Gastrocnemius medialis (tissue), 4 donors: ENCODE measurements at regions not wholly inside any gene's neighbourhood (a gene's known extent, or its start where the extent isn't known, plus 50 kb on each side); places are given as distances from the start of the nearest gene placed in this dataset.

ENCODE experiments used
- ATAC-seq, 2 donors: fragments of 150-250 bp; one replicate each; pipeline ENCODE4 v1.9.1; 2016
- DNase-seq, 2 donors: peaks; one replicate each; pipeline ENCODE4 v3.0.0-alpha.2; 2019
- H3K27ac ChIP-seq, 4 donors: fragments of 200-600 bp; sonication (generic); 1 replicate in 1 of 4; 2 replicates in 3 of 4; pipeline ENCODE4 v1.5.1; 2016 to 2018; ENCODE audit warnings: mild to moderate bottlenecking in 2 of 4, moderate library complexity in 1 of 4
- H3K27me3 ChIP-seq, 3 donors: fragments of 200-600 bp; sonication (generic) in 2 of 3; 1 replicate in 1 of 3; 2 replicates in 2 of 3; pipeline versions ENCODE4 v1.5.1 to v1.6.0; 2016 to 2019; ENCODE audit warnings: mild to moderate bottlenecking in 1 of 3, moderate library complexity in 1 of 3
- H3K36me3 ChIP-seq, 2 donors: fragments of 200-600 bp; sonication (generic) in 1 of 2; one replicate each; pipeline ENCODE4 v1.5.1; 2017 to 2018
- H3K4me1 ChIP-seq, 2 donors: fragments of 200-600 bp; sonication (generic) in 1 of 2; one replicate each; pipeline ENCODE4 v1.5.1; 2016 to 2017; ENCODE audit warnings: mild to moderate bottlenecking in 2 of 2
- H3K4me3 ChIP-seq, 4 donors: fragments of 200-600 bp; sonication (generic) in 3 of 4; 1 replicate in 1 of 4; 2 replicates in 3 of 4; pipeline ENCODE4 v1.5.1; 2016 to 2019; ENCODE audit warnings: mild to moderate bottlenecking in 2 of 4
- H3K9me3 ChIP-seq, 3 donors: fragments of 200-600 bp; sonication (generic) in 2 of 3; 1 replicate in 1 of 3; 2 replicates in 2 of 3; pipeline ENCODE4 v1.5.1; 2016 to 2019
- POLR2A ChIP-seq, 2 donors: fragments of 450-650 bp; IDR thresholded peaks; one replicate each; pipeline ENCODE4 v1.6.1; 2017; ENCODE audit warnings: antibody characterized with exemption in 2 of 2, mild to moderate bottlenecking in 2 of 2, moderate library complexity in 2 of 2
- in situ Hi-C, 4 donors: fragments of 200-750 bp; cut with MboI; loops; one replicate each; pipeline versions ENCODE4 v1.15.0 to v1.8.0; 2017; ENCODE audit warnings: low sequenced_read_pairs in 4 of 4
- intact Hi-C: fragments of 100-400 bp; cut with DNase I; formaldehyde crosslinking; loops from one replicate; pipeline ENCODE4 v1.15.1; 2023; ENCODE audit warnings: low total_unique reads
- TF ChIP-seq, protein P1 (sequence below), 5 experiments: fragments of 450-650 bp in 3 of 5; fragments of 200-600 bp in 2 of 5; sonication (generic) in 2 of 5; IDR thresholded peaks in 4 of 5; conservative IDR thresholded peaks in 1 of 5; 1 replicate in 4 of 5; 2 replicates in 1 of 5; pipeline ENCODE4 v1.5.1; 2016 to 2019; ENCODE audit warnings: antibody characterized with exemption in 5 of 5, mild to moderate bottlenecking in 3 of 5, moderate library complexity in 3 of 5

DNA sequence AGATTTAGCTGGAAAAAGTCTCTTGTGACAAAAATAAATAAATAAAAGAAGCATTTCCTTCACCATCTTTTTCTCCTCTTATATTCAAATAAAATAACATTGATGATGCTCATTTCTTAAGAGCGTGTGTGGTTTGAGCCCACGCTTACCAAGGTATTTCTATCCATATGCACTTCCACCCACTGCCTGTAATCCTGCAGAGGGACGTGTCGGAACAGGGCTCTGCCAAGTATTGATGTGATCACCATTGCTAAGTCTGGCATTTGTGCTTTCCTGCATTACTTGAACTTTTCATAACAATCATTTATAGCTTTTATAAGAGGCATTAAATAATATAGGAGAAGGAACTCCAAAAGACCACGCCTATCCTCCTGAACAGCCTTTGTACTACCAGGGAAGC lies 107.6 kb downstream of the SHANK2 start:
- in situ Hi-C loops, result no loop called here
- Histone ChIP-seq H3K4me3 (no peak overlapping the region), H3K9me3 (no peaks in the 10 kb centered on the region), H3K27ac (no peak overlapping the region), H3K4me1 (no peaks in the 10 kb centered on the region), H3K36me3 (no peaks in the 10 kb centered on the region), H3K27me3 (no peaks in the 10 kb centered on the region)
- intact Hi-C loops, result no loop called here
- no peak for TF ChIP-seq POLR2A (IDR thresholded peaks at IDR 0.05)
- TF ChIP-seq, protein P1, sequence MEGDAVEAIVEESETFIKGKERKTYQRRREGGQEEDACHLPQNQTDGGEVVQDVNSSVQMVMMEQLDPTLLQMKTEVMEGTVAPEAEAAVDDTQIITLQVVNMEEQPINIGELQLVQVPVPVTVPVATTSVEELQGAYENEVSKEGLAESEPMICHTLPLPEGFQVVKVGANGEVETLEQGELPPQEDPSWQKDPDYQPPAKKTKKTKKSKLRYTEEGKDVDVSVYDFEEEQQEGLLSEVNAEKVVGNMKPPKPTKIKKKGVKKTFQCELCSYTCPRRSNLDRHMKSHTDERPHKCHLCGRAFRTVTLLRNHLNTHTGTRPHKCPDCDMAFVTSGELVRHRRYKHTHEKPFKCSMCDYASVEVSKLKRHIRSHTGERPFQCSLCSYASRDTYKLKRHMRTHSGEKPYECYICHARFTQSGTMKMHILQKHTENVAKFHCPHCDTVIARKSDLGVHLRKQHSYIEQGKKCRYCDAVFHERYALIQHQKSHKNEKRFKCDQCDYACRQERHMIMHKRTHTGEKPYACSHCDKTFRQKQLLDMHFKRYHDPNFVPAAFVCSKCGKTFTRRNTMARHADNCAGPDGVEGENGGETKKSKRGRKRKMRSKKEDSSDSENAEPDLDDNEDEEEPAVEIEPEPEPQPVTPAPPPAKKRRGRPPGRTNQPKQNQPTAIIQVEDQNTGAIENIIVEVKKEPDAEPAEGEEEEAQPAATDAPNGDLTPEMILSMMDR (IDR thresholded peaks at IDR 0.05 in 4 of 5, conservative IDR thresholded peaks at IDR 0.05 in 1 of 5), result no peak
- ATAC-seq (no peak), DNase-seq (no peak)

GRCh38 chr11:71144010-71144409 lies 108.4 kb downstream of the SHANK2 start:
- ATAC-seq (no peak), DNase-seq (no peak)
- in situ Hi-C loops (no loop called here), intact Hi-C loops (no loop called here)
- H3K9me3 ChIP-seq, result no peaks in the 10 kb centered on the region
- H3K4me1 ChIP-seq, result no peaks in the 10 kb centered on the region
- H3K4me3 ChIP-seq, result no peak overlapping the region
- H3K36me3 ChIP-seq, result no peaks in the 10 kb centered on the region
- no peak overlapping the region for H3K27ac ChIP-seq
- TF ChIP-seq, protein P1 (IDR thresholded peaks at IDR 0.05 in 4 of 5, conservative IDR thresholded peaks at IDR 0.05 in 1 of 5), result no peak
- TF ChIP-seq POLR2A (IDR thresholded peaks at IDR 0.05), result no peak
- no peaks in the 10 kb centered on the region for H3K27me3 ChIP-seq

GRCh38 chr11:71140206-71140919 lies 112.0 kb downstream of the SHANK2 start:
- intact Hi-C loops (no loop called here), in situ Hi-C loops (no loop called here)
- H3K27ac ChIP-seq, result no peak overlapping the region
- no peak overlapping the region for H3K4me3 ChIP-seq
- TF ChIP-seq POLR2A (IDR thresholded peaks at IDR 0.05), result no peak
- TF ChIP-seq, protein P1 (IDR thresholded peaks at IDR 0.05 in 4 of 5, conservative IDR thresholded peaks at IDR 0.05 in 1 of 5), result no peak
- H3K4me1 ChIP-seq, result no peaks in the 10 kb centered on the region
- no peaks in the 10 kb centered on the region for H3K36me3 ChIP-seq
- ATAC-seq, result no peak
- no peak for DNase-seq
- no peaks in the 10 kb centered on the region for H3K27me3 ChIP-seq
- no peaks in the 10 kb centered on the region for H3K9me3 ChIP-seq

- H3K27me3 ChIP-seq, result no peaks in the 10 kb centered on the region
- no peaks in the 10 kb centered on the region for H3K36me3 ChIP-seq
- no peaks in the 10 kb centered on the region for H3K9me3 ChIP-seq
- DNase-seq (no peak), ATAC-seq (no peak)
- no peaks in the 10 kb centered on the region for H3K4me1 ChIP-seq
- no peak for TF ChIP-seq POLR2A (IDR thresholded peaks at IDR 0.05)
- TF ChIP-seq, protein P1 (IDR thresholded peaks at IDR 0.05 in 4 of 5, conservative IDR thresholded peaks at IDR 0.05 in 1 of 5), result no peak
- in situ Hi-C loops (no loop called here), intact Hi-C loops (no loop called here)
- no peak overlapping the region for H3K4me3 ChIP-seq
- H3K27ac ChIP-seq, result no peak overlapping the region
Measured at GRCh38 chr11:71139516-71140205, 112.7 kb downstream of the SHANK2 start.
